ENCODE measurements at regions not wholly inside any gene's neighbourhood (a gene's known extent, or its start where the extent isn't known, plus 50 kb on each side); places are given as distances from the start of the nearest gene placed in this dataset.

- DNase-seq, result no peak
Observed at GRCh38 chr2:139394801-139395200, 614.6 kb upstream of the NXPH2 start.

- no peak for DNase-seq
Observed at GRCh38 chr2:139389391-139389790, 609.2 kb upstream of the NXPH2 start.

GRCh38 chr2:139386401-139386800 lies 606.2 kb upstream of the NXPH2 start:
- no peak for DNase-seq

- no peak for DNase-seq
Observed at GRCh38 chr2:139383532-139383931, 603.3 kb upstream of the NXPH2 start.

GRCh38 chr2:139380051-139380450 lies 599.9 kb upstream of the NXPH2 start:
- DNase-seq, result no peak

- DNase-seq, result no peak
Observed at GRCh38 chr2:139378373-139378772, 598.2 kb upstream of the NXPH2 start.

GRCh38 chr2:139374296-139374850 lies 594.2 kb upstream of the NXPH2 start:
- DNase-seq, result no peak

GRCh38 chr2:139369423-139370409 lies 589.5 kb upstream of the NXPH2 start:
- peak; percentile 27 for DNase-seq

GRCh38 chr2:139367416-139367815 lies 587.2 kb upstream of the NXPH2 start:
- DNase-seq, result peak; percentile 12

- no peak for DNase-seq
Observed at GRCh38 chr2:139366681-139367080, 586.5 kb upstream of the NXPH2 start.

- DNase-seq, result peak; percentile 30
Observed at GRCh38 chr2:139365189-139365588, 585.0 kb upstream of the NXPH2 start.

GRCh38 chr2:139360654-139361053 lies 580.5 kb upstream of the NXPH2 start:
- no peak for DNase-seq

GRCh38 chr2:139359818-139360217 lies 579.6 kb upstream of the NXPH2 start:
- DNase-seq, result no peak

GRCh38 chr2:139357972-139358371 lies 577.8 kb upstream of the NXPH2 start:
- no peak for DNase-seq

GRCh38 chr2:139354518-139354917 lies 574.3 kb upstream of the NXPH2 start:
- DNase-seq, result no peak

- DNase-seq, result no peak
Observed at GRCh38 chr2:139353874-139354273, 573.7 kb upstream of the NXPH2 start.

- no peak for DNase-seq
Observed at GRCh38 chr2:139317259-139317658, 537.1 kb upstream of the NXPH2 start.

GRCh38 chr2:139314059-139314458 lies 533.9 kb upstream of the NXPH2 start:
- no peak for DNase-seq

- no peak for DNase-seq
Observed at GRCh38 chr2:139296672-139297209, 516.6 kb upstream of the NXPH2 start.

- DNase-seq, result no peak
Observed at GRCh38 chr2:139293992-139294548, 513.9 kb upstream of the NXPH2 start.

- DNase-seq, result no peak
Observed at GRCh38 chr2:139281124-139281523, 500.9 kb upstream of the NXPH2 start.

- DNase-seq, result no peak
Observed at GRCh38 chr2:139271879-139272278, 491.7 kb upstream of the NXPH2 start.

- no peak for DNase-seq
Observed at GRCh38 chr2:139271149-139271548, 491.0 kb upstream of the NXPH2 start.

- DNase-seq, result no peak
Observed at GRCh38 chr2:139260052-139260430, 479.9 kb upstream of the NXPH2 start.
